Activated naive CD8-positive, alpha-beta T cell treated with anti-CD3 and anti-CD28 coated beads, Interleukin-2, amount 50 U/mL, for 24 hours (primary cell): ENCODE measurements at regions not wholly inside any gene's neighbourhood (a gene's known extent, or its start where the extent isn't known, plus 50 kb on each side); places are given as distances from the start of the nearest gene placed in this dataset.
"Not testable (repeated sequence)": the region's sequence is repeated elsewhere in the genome, so short reads cannot be mapped to it uniquely, and the experiment has no call there.

ENCODE experiments used
- ATAC-seq: fragments of 150-1000 bp; cut with Tn5 transposase; one replicate; pipeline ENCODE4 v1.10.0; 2021
- DNase-seq: peaks from one replicate; pipeline ENCODE4 v3.0.0; 2021
- H3K27ac Mint-ChIP-seq: one replicate; pipeline ENCODE4 v1.8.0; 2021; ENCODE audit warnings: mild to moderate bottlenecking, mixed read lengths
- H3K27me3 Mint-ChIP-seq: one replicate; pipeline ENCODE4 v1.8.0; 2021; ENCODE audit warnings: mixed read lengths
- H3K36me3 Mint-ChIP-seq: one replicate; pipeline ENCODE4 v1.8.0; 2021; ENCODE audit warnings: low read depth, mixed read lengths
- H3K4me1 Mint-ChIP-seq: one replicate; pipeline ENCODE4 v1.8.0; 2021; ENCODE audit warnings: mixed read lengths
- H3K4me3 Mint-ChIP-seq: one replicate; pipeline ENCODE4 v1.8.0; 2021; ENCODE audit warnings: mild to moderate bottlenecking, moderate library complexity, mixed read lengths
- H3K9me3 Mint-ChIP-seq: one replicate; pipeline ENCODE4 v1.8.0; 2021; ENCODE audit warnings: mixed read lengths

DNA sequence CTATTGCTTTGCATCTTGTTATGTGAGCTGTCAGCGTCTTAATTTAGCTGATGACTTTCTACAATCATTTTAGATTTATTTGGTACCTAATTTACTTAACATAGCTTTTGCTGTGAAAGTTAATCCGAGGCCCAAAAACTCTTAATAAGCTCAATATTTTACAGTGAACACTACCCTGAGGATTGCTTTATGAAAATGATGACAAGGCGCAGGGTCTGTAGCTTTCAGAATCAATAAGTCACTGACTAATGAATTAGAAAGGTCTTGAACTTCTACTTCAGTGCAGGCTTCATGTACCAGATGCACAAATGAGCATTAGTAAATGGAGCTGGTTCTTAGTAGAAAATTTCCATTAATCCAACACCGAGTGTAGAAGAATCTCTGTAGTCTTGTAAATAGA lies 81.4 kb upstream of the ZNF366 start:
- Mint-ChIP-seq H3K9me3 (no peaks in the 10 kb centered on the region), H3K4me1 (no peaks in the 10 kb centered on the region)
- ATAC-seq = no peak

DNA sequence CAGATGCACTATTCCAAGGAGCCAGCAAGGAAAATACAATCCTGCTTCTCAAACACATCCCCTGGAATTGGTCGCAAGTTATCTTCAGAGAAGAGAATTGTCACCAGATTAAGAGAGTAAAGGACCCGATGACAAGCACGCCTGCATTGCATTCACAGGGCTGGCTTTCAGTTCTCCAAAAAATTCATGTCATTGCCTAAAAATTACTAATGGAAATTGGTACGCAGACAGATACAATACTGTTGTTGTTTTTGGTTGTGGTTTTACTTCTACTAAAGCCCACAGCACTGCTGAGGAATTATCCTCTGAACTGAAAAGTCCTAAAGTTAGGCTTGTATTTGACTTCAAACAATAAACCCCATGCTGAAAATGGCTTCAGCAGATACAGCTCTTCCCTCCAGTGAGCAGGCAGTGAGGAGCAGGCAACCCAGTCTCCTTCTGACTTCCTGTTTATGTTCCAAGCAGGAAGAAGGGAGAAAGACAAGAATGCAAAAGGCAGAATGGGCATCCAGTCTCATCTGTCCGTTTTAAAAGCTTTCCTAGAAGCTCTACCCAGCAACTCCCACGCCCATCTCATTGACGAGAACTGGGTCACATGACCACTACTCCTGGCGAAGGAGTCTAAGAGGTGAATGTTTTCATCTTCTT lies 80.6 kb upstream of the ZNF366 start:
- DNase-seq (no peak), ATAC-seq (no peak)
- Mint-ChIP-seq H3K27me3 (peaks cover 7% of the 10 kb centered on the region), H3K4me1 (no peaks in the 10 kb centered on the region), H3K27ac (no peak overlapping the region), H3K36me3 (no peaks in the 10 kb centered on the region), H3K9me3 (no peaks in the 10 kb centered on the region), H3K4me3 (no peak overlapping the region)

More for the DNA sequence above, 81.4 kb upstream of the ZNF366 start:
- Mint-ChIP-seq H3K4me3 (no peak overlapping the region), H3K27ac (no peak overlapping the region), H3K36me3 (no peaks in the 10 kb centered on the region), H3K27me3 (peaks cover 7% of the 10 kb centered on the region)
- DNase-seq = no peak

DNA sequence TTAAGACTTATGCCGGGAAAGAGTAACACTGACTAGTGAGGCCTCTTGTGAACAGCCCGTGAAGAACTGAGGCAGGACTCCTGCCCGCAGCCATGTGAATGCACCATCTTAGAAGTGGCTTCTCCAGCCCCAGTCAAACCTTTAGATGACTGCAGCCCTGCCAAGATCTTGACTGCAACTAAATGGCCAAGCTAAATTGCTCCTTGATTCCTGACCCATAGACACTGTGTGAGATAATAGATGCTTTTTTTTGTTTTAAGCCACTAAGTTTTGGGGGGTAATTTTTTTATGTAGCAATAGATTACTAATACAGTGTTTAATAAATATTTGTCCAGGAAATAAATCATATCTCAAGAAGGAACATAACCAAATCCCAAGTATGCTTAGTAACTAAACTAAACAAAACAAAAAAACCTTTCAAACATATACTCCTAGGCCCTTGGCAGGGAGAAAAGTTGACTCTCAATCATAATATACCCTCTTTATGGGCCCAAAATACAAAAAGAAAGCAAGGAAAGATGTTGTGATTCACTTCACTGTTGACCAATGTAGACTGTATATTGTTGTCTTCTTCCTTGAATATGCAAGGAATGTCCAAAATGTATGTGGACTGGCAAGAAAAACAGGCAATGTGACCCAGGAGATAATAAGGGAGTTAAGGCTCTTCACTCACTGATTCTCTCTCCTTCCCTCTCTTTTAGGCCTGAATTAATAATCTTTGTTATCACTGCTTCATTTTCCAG lies 79.7 kb upstream of the ZNF366 start:
- no peaks in the 10 kb centered on the region for H3K36me3 Mint-ChIP-seq

DNA sequence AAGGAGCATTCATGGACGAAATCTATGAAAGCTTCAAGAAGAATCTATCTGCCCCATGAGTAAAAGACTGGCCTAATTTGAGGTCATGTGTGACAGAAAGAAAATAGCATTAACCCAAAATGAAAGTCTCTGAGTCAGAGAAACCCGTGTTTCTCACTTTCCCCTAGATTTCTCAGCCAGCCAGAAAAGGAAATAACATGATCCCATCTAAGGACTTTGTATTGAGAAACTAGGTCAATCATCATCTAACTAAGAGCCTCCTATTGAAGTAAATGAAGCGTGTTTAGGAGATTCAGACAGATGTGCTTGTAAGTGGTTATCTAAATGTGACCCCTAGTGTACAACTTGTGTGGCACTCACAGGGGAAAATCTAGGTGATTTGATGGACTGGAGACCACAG lies 77.3 kb upstream of the ZNF366 start:
- ATAC-seq (no peak), DNase-seq (no peak)
- H3K27me3 Mint-ChIP-seq = peaks cover 7% of the 10 kb centered on the region
- no peaks in the 10 kb centered on the region for H3K4me1 Mint-ChIP-seq
- H3K9me3 Mint-ChIP-seq = peaks cover 4% of the 10 kb centered on the region
- H3K27ac Mint-ChIP-seq = no peak overlapping the region
- H3K4me3 Mint-ChIP-seq = no peak overlapping the region
- H3K36me3 Mint-ChIP-seq = no peaks in the 10 kb centered on the region

More for the DNA sequence above, 79.7 kb upstream of the ZNF366 start:
- Mint-ChIP-seq H3K27ac (no peak overlapping the region), H3K4me1 (no peaks in the 10 kb centered on the region), H3K4me3 (no peak overlapping the region), H3K27me3 (peaks cover 6% of the 10 kb centered on the region), H3K9me3 (peaks cover 4% of the 10 kb centered on the region)
- DNase-seq = no peak
- no peak for ATAC-seq

DNA sequence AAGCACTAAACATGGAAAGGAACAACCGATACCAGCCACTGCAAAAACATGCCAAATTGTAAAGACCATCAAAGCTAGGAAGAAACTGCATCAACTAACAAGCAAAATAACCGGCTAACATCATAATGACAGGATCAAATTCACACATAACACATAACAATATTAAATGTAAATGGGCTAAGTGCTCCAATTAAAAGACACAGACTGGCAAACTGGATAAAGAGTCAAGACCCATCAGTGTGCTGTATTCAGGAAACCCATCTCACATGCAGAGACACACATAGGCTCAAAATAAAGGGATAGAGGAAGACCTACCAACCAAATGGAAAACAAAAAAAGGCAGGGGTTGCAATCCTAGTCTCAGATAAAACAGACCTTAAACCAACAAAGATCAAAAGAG lies 72.1 kb upstream of the ZNF366 start:
- peaks cover 15% of the 10 kb centered on the region for H3K27me3 Mint-ChIP-seq
- H3K4me1 Mint-ChIP-seq, H3K36me3 Mint-ChIP-seq, H3K27ac Mint-ChIP-seq, ATAC-seq, H3K4me3 Mint-ChIP-seq, DNase-seq: not testable (repeated sequence)
- peaks cover 15% of the 10 kb centered on the region for H3K9me3 Mint-ChIP-seq

DNA sequence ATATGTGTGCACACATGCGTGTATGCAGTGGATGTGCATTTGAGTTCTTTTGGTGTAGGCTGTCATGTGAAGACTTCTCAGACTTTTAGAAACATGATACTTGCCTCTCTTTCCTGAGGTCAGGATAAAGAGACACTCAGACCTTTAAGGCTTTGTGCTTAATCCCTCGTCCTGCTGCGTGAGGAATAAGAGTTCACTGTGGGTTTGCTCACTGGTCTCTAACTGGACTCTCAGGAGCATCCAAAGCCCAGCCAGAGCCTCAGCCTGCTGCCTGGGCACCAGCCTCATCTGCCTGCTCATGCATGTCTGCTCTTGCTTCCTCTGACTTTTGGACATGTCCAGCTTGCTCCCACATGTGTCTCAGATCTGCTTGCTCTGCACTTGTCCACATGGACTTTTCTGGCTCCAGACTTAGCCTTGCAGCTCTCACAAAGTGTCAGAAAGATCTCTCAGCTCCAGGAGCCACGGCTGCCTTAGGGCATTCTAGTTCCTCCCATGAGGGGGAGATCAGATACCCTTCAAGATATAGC lies 65.1 kb upstream of the ZNF366 start:
- peaks cover 39% of the 10 kb centered on the region for H3K27me3 Mint-ChIP-seq
- no peak overlapping the region for H3K27ac Mint-ChIP-seq

DNA sequence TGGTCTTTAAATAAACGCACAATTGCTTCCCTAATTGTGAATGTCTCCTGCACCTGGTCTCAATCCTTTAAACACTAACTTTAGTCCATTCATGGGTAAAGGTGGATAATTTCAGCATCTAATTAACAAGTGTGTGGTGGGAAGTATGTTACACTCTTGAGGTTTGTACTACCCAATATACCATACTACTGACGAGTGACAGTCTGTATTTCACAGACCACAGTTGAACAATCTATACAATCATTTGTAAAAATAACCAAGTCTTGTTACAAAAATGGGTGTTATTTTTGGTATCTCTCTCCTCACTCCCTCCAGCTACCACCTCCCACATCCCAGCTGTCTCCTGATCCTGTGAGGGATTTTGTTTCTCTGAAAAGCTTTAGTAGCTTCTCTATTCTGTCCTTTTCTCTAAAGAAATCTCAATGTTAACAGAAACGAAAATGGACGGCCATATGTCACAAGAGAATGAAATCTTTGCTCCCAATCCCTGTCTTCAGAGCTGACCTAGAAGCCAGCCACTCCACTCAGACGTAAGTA lies 62.3 kb upstream of the ZNF366 start:
- Mint-ChIP-seq H3K4me1 (no peaks in the 10 kb centered on the region), H3K27ac (no peak overlapping the region), H3K27me3 (peaks cover 46% of the 10 kb centered on the region), H3K9me3 (no peaks in the 10 kb centered on the region), H3K4me3 (no peak overlapping the region), H3K36me3 (no peaks in the 10 kb centered on the region)
- DNase-seq (no peak), ATAC-seq (no peak)

More for the DNA sequence above, 65.1 kb upstream of the ZNF366 start:
- Mint-ChIP-seq H3K9me3 (peaks cover 6% of the 10 kb centered on the region), H3K36me3 (no peaks in the 10 kb centered on the region), H3K4me3 (no peak overlapping the region), H3K4me1 (no peaks in the 10 kb centered on the region)
- no peak for ATAC-seq
- DNase-seq = no peak

DNA sequence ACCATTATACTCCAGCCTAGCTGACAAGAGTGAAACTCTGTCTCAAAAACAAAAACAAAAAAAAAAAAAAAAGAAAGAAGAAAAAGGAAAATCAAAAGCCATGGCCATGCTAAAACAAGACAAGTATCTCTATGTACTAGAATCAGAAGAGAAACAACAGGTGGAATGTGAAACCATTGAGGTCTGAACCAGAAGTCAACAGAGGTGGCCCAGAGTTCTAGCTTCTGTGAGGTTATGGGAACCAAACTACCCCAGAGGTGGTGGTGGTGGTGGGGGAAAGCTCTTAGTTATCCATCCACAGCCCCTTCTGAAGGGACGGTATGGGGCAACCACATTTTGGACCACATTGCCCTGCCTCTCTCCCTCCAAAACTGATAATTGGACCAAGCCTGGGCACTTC lies 59.5 kb upstream of the ZNF366 start:
- Mint-ChIP-seq H3K36me3 (no peaks in the 10 kb centered on the region), H3K27me3 (peaks cover 44% of the 10 kb centered on the region), H3K4me3 (no peak overlapping the region), H3K4me1 (no peaks in the 10 kb centered on the region), H3K27ac (no peak overlapping the region), H3K9me3 (no peaks in the 10 kb centered on the region)
- ATAC-seq (no peak), DNase-seq (no peak)

DNA sequence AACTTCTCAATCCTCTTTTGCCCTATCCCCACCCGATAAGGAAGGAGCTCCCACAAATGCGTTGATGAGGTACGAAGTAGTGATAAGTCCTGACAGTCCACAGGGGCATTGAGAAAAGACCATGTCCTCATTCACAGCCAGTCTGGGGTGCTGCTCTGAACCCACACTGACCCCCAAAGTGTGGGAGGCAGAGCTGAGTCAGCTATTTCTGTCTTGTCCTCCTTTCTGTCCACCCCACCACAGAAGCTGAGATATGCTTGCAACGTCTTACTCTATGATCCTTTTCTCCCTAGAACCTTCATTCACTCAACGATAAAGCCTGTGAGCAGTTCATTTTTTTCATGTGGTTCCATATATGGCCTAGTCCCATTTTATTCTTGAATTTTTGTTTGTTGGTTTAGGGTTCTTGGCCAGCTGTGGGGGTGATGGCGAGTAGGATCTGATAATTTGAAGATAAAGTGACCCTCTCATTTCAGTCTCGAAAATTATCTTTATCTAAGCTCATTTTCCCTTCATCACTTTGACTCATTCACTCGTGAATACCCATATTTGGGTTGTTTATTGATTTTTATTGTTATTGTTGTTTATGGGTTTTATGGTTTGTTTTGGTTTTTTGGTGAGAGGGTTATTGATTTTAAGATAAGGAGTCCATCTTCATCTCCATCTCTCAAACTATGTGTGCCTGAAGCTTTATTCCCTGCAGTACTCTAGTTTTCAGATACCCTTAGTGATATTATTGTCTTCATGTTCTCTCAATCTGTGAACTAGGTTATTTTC lies 58.5 kb upstream of the ZNF366 start:
- no peak for ATAC-seq
- no peak overlapping the region for H3K27ac Mint-ChIP-seq
- peaks cover 44% of the 10 kb centered on the region for H3K27me3 Mint-ChIP-seq
- no peaks in the 10 kb centered on the region for H3K36me3 Mint-ChIP-seq
- H3K9me3 Mint-ChIP-seq = no peaks in the 10 kb centered on the region
- H3K4me1 Mint-ChIP-seq = no peaks in the 10 kb centered on the region
- H3K4me3 Mint-ChIP-seq = no peak overlapping the region
- DNase-seq = no peak

DNA sequence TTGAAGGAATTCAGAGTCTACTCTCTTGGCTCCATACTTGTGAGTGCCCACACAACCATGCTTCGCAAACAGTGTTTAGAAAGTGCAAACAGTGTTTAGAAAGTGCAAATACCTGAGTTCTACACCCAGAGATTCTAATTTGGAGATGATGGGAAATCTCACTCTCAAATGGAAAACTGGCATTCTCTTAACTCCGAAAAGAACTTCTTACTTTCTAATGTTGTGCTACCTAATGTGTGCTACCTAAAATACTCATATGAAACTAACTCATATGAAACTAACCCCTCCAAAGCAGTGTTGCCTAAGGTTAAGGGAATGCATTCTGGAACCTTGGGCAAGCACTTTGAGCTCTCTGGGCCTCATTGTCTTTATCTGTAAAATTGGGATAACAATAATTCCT lies 55.5 kb upstream of the ZNF366 start:
- peaks cover 32% of the 10 kb centered on the region for H3K27me3 Mint-ChIP-seq
- H3K4me3 Mint-ChIP-seq = no peak overlapping the region
- H3K4me1 Mint-ChIP-seq = peaks cover 9% of the 10 kb centered on the region
- DNase-seq = no peak
- no peak overlapping the region for H3K27ac Mint-ChIP-seq
- H3K36me3 Mint-ChIP-seq = no peaks in the 10 kb centered on the region
- H3K9me3 Mint-ChIP-seq = no peaks in the 10 kb centered on the region
- ATAC-seq = no peak

DNA sequence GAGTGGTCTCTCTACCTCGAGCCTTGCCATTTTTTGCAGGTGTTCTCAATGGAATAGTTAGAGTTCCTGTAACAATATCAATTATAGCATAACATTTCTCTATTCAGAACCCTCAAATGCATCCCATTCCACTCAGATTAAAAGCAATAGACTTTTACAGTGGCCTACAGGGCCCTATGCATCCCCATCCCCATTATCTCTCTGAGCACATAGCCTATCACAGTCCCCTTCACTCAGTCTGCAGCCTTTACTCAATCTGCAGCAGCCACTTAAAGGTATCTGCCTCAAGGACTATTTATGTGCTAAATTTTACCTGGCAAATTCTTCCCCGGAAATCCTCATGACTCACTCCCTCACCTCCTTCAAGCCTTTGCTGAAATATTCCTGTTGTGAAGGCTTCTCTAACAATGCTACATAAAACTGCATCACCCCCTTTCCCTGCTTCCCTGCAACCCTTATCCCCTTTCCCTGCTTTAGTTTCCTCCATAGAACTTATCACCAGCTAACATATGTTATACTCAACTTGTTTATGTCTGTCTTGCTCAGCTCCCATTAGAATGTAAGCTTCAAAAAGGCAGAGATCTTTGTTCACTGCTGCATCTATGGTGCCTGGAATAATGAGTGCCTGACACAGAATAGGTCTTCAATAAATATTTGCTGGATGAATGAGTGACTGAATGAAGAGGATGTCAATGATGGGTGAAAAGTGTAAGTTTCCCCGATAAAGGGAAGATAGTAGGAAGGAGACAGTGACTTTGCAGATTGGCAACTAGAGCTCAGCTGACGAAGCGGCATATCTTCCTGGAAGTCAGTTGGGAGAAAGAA lies 54.1 kb upstream of the ZNF366 start:
- H3K9me3 Mint-ChIP-seq = no peaks in the 10 kb centered on the region
- no peak overlapping the region for H3K27ac Mint-ChIP-seq
- H3K4me1 Mint-ChIP-seq = peaks cover 17% of the 10 kb centered on the region
- peaks cover 28% of the 10 kb centered on the region for H3K27me3 Mint-ChIP-seq
- H3K36me3 Mint-ChIP-seq = no peaks in the 10 kb centered on the region
- ATAC-seq = no peak
- H3K4me3 Mint-ChIP-seq = no peak overlapping the region
- DNase-seq = no peak

DNA sequence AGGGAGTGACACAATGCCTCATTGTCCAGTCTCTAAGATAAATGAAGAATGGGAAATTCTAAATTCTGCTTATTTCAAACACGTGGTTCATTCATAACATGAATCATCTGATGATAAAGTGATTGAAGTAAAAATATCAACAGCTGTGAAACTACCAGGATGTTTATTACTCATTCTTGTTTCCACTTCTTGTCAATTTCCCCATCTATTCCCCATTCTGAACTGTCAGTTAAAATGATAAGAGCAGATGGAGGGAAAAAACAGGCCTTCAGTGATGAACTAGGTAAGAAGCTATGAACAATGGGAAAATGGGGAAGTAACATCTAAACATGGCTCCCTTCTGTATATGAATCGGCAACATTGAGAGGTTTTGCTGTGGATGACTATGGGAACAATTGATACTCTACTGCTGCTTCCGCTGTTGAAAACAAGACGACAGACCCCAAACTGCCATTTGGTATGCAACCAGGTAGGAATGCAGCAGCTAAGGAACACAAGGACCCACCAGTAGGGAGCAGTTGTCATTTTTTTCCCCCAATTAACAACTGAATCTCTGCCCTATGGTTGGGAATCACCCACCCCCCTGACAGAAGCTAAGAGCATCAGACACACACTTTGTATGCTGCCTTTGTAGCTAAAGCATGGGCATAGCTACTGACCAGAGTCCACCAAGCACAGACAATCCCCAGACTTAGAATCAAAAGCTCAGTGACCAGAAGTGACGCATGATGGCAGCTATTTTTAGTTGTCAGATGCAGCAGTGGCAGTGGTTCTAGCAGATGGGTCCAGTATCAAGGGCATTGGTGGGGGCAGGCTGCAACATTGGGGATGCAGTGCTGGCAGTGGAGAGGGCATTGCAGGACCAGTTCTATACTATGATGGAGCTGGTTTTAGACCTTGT lies 52.9 kb upstream of the ZNF366 start:
- ATAC-seq (peak; percentile 48), DNase-seq (no peak)
- no peaks in the 10 kb centered on the region for H3K9me3 Mint-ChIP-seq
- H3K27me3 Mint-ChIP-seq = peaks cover 32% of the 10 kb centered on the region
- peaks cover 23% of the 10 kb centered on the region for H3K4me1 Mint-ChIP-seq
- H3K27ac Mint-ChIP-seq = no peak overlapping the region
- H3K36me3 Mint-ChIP-seq = no peaks in the 10 kb centered on the region
- no peak overlapping the region for H3K4me3 Mint-ChIP-seq

DNA sequence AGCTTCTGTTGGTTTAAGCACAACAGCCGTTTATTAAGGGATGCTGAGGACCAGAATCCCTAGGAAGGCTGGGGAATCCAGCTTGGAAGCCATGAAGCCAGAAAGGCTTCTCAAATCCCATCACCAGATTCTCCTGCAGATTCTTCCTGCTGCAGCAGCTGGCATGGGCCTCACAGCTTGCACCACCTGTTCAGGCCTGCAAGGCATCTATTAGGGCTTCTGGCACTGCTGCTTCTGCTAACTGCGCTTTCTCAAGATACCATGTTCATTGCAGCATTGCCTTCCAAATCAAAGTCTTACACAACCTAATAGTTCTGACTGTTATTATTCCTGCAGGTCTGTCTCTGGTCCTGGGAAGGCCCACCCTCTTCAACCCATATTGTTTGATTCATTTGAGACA lies 51.2 kb upstream of the ZNF366 start:
- Mint-ChIP-seq H3K36me3 (no peaks in the 10 kb centered on the region), H3K4me3 (no peak overlapping the region), H3K4me1 (peaks cover 23% of the 10 kb centered on the region), H3K9me3 (no peaks in the 10 kb centered on the region), H3K27me3 (peaks cover 35% of the 10 kb centered on the region), H3K27ac (no peak overlapping the region)
- no peak for ATAC-seq
- no peak for DNase-seq
